ENCODE measurements at regions not wholly inside any gene's neighbourhood (a gene's known extent, or its start where the extent isn't known, plus 50 kb on each side); places are given as distances from the start of the nearest gene placed in this dataset.

- intact Hi-C loops (cut with DNase I; ENCODE audit: low total_unique reads) (no loop called here), in situ Hi-C loops (cut with MboI; ENCODE audit: low pct_ligation_motif_present in 1 of 4, low pct_unique_long_range_greater_than_20kb in 1 of 4, low sequenced_read_pairs in 3 of 4) (no loop called here)
- WGBS, 2 donors (ENCODE audit: low coverage in 1 of 2) = 63% methylated on average over 14 of the region's 14 CpGs; no CpG with 5 or more reads in 1 of the 2 donors
- Histone ChIP-seq H3K9me3 (no peaks in the 10 kb centered on the region), H3K4me1 (no peaks in the 10 kb centered on the region), H3K27ac (no peak overlapping the region), H3K27me3 (no peaks in the 10 kb centered on the region), H3K4me3 (no peak overlapping the region), H3K36me3 (no peaks in the 10 kb centered on the region)
- TF ChIP-seq POLR2A (IDR thresholded peaks at IDR 0.05) (no peak), POLR2AphosphoS5 (IDR thresholded peaks at IDR 0.05) (no peak), EP300 (IDR thresholded peaks at IDR 0.05; ENCODE audit: low read depth) (no peak), CTCF (IDR thresholded peaks at IDR 0.05) (no peak)
- no peak for DNase-seq
Measured at GRCh38 chrX:47316276-47317025, 53.9 kb upstream of the ZNF157 start.

Measured in transverse colon (tissue), 4 donors.